ENCODE measurements at regions not wholly inside any gene's neighbourhood (a gene's known extent, or its start where the extent isn't known, plus 50 kb on each side); places are given as distances from the start of the nearest gene placed in this dataset.
"Not testable (repeated sequence)": the region's sequence is repeated elsewhere in the genome, so short reads cannot be mapped to it uniquely, and the experiment has no call there.

GRCh38 chr4:114442856-114443255, 155.8 kb upstream of the UGT8 start:
- TF ChIP-seq, protein P1, sequence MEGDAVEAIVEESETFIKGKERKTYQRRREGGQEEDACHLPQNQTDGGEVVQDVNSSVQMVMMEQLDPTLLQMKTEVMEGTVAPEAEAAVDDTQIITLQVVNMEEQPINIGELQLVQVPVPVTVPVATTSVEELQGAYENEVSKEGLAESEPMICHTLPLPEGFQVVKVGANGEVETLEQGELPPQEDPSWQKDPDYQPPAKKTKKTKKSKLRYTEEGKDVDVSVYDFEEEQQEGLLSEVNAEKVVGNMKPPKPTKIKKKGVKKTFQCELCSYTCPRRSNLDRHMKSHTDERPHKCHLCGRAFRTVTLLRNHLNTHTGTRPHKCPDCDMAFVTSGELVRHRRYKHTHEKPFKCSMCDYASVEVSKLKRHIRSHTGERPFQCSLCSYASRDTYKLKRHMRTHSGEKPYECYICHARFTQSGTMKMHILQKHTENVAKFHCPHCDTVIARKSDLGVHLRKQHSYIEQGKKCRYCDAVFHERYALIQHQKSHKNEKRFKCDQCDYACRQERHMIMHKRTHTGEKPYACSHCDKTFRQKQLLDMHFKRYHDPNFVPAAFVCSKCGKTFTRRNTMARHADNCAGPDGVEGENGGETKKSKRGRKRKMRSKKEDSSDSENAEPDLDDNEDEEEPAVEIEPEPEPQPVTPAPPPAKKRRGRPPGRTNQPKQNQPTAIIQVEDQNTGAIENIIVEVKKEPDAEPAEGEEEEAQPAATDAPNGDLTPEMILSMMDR (IDR thresholded peaks at IDR 0.05; ENCODE audit: insufficient read depth, low read depth, low read length, missing control alignments), result no peak
- DNase-seq (ENCODE audit: low read depth), result no peak
- no peak overlapping the region for H3K4me3 ChIP-seq (ENCODE audit: low read depth, low read length)

DNA sequence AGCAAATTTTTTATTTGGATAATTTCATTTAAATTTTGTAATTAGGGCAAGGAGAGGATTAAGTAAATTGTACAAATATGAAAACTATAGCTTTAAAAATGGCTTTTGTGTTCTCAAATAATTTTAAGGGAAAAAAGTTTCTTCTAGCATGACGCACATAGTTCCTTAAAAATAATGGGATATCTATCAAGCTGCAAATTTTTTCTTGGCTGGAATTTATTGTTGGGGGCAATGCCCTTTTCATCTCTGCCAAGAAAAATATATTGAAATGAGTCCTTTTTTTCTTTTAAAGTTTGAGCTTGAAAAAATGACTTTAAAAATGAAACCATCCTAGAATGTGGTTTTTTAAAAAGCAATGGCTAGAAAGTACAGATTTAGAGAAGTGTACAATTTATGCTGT, 154.4 kb upstream of the UGT8 start:
- no peak overlapping the region for H3K4me3 ChIP-seq (ENCODE audit: low read depth, low read length)
- TF ChIP-seq, protein P1 (IDR thresholded peaks at IDR 0.05; ENCODE audit: insufficient read depth, low read depth, low read length, missing control alignments), result no peak
- no peak for DNase-seq (ENCODE audit: low read depth)

GRCh38 chr4:114447963-114448516, 150.6 kb upstream of the UGT8 start:
- DNase-seq (ENCODE audit: low read depth); H3K4me3 ChIP-seq (ENCODE audit: low read depth, low read length): not testable (repeated sequence)

GRCh38 chr4:114458728-114459127, 139.9 kb upstream of the UGT8 start:
- no peak for DNase-seq (ENCODE audit: low read depth)
- H3K4me3 ChIP-seq (ENCODE audit: low read depth, low read length), result no peak overlapping the region
- TF ChIP-seq, protein P1 (IDR thresholded peaks at IDR 0.05; ENCODE audit: insufficient read depth, low read depth, low read length, missing control alignments), result no peak

DNA sequence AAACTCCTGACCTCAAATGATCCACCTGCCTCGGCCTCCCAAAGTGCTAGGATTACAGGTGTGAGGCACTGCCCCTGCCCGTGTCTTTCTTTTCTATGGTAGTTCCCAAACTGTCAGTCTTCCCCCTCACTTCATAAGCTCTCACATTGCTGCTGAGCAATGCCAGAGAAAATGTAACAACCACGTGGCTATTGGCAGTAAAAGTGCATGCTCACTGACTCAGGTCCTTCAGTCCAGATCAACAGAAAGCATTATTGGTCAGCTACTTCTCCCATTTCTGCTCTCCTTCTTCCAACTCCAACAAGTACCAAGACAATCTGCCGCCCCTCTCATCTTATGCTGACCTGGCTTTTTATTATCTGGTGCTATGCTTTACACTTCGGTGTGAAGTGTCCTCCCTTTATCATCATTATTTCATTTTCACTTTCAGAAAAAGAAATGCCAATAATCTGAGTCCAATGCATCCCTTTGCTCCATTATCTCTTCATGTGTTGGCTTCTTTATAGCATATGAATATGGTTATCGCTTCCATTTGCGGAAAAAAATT, 133.8 kb upstream of the UGT8 start:
- DNase-seq (ENCODE audit: low read depth), result no peak
- no peak overlapping the region for H3K4me3 ChIP-seq (ENCODE audit: low read depth, low read length)
- TF ChIP-seq, protein P1 (IDR thresholded peaks at IDR 0.05; ENCODE audit: insufficient read depth, low read depth, low read length, missing control alignments), result no peak

DNA sequence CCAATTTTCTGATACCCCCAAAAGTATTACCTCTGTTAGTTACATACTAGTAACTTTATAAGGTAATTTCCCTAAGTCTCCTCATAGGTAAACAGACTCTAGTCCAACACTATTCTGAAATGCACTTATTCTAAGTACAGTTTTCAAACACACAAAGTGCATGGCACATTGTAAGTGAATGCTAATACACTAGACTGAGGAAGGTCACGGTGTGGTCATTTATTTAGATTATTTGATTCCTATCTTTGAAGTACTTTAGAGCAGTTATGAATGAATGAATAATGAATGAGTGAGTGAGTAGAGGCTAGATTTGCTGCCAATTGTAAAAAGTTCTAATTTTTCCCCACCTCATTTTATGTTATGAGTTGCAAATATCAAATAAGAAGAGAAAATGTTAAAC, 132.8 kb upstream of the UGT8 start:
- no peak for DNase-seq (ENCODE audit: low read depth)
- TF ChIP-seq, protein P1 (IDR thresholded peaks at IDR 0.05; ENCODE audit: insufficient read depth, low read depth, low read length, missing control alignments), result no peak
- no peak overlapping the region for H3K4me3 ChIP-seq (ENCODE audit: low read depth, low read length)

- no peak overlapping the region for H3K4me3 ChIP-seq (ENCODE audit: low read depth, low read length)
- TF ChIP-seq, protein P1 (IDR thresholded peaks at IDR 0.05; ENCODE audit: insufficient read depth, low read depth, low read length, missing control alignments), result no peak
- DNase-seq (ENCODE audit: low read depth), result no peak
These were observed 132.3 kb upstream of the UGT8 start for GRCh38 chr4:114466299-114466698.

Measured in GM12865 (cell line).